ENCODE measurements at regions not wholly inside any gene's neighbourhood (a gene's known extent, or its start where the extent isn't known, plus 50 kb on each side); places are given as distances from the start of the nearest gene placed in this dataset.

DNA sequence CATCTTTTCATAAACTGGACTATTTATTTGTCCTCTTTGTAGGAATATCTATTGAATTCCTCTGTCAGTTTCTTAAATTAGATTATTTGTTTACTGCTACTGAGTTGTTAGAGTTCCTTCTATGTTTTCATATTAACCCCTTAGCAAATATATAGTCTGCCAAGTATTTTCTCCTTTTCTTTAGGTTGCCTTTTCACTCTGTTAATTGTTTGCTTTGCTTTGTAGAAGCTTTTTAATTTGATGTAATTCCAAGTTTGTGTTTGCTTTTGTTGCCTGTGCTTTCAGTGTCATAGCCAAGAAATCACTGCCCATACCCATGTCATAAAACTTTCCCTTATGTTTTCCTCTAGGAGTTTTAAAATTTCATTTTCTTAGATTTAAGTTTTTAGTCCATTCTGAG lies 256.2 kb upstream of the SEMA3A start (continued):
- TF ChIP-seq, protein P1, sequence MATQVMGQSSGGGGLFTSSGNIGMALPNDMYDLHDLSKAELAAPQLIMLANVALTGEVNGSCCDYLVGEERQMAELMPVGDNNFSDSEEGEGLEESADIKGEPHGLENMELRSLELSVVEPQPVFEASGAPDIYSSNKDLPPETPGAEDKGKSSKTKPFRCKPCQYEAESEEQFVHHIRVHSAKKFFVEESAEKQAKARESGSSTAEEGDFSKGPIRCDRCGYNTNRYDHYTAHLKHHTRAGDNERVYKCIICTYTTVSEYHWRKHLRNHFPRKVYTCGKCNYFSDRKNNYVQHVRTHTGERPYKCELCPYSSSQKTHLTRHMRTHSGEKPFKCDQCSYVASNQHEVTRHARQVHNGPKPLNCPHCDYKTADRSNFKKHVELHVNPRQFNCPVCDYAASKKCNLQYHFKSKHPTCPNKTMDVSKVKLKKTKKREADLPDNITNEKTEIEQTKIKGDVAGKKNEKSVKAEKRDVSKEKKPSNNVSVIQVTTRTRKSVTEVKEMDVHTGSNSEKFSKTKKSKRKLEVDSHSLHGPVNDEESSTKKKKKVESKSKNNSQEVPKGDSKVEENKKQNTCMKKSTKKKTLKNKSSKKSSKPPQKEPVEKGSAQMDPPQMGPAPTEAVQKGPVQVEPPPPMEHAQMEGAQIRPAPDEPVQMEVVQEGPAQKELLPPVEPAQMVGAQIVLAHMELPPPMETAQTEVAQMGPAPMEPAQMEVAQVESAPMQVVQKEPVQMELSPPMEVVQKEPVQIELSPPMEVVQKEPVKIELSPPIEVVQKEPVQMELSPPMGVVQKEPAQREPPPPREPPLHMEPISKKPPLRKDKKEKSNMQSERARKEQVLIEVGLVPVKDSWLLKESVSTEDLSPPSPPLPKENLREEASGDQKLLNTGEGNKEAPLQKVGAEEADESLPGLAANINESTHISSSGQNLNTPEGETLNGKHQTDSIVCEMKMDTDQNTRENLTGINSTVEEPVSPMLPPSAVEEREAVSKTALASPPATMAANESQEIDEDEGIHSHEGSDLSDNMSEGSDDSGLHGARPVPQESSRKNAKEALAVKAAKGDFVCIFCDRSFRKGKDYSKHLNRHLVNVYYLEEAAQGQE (IDR thresholded peaks at IDR 0.05; ENCODE audit: unreplicated experiment), result no peak

DNA sequence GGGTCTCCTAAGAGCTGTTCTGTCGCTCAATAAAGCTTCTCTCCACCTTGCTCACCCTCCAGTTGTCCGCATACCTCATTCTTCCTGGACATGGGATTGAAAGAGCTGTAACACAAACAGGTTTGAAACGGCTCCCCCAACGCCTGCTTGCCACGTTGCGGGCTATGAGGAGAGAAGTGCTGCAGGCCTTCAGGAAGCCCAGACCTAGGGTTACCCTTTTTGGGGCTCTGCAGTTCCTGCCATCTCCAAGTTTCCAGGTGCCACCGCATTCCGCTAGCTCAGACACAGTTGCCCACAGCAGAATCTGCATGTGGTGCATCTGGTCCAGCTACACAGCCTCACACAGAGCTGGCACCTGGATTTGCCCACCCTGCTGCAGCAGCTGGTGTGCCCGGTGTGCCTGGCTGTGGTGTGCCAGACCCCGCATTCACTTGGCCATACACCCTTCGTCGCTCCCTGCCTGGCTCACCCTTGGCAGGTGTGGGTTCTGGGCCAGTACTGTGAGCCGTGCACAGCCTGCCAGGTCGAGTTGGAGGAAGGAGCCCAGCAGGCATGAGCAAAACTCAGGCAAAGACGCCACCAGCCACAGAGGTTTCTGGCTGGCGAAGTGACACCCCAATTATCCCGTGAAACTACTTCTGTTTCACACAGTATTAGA lies 253.2 kb upstream of the SEMA3A start:
- H3K79me2 ChIP-seq (replicated peaks; ENCODE audit: insufficient read depth), result no peaks in the 10 kb centered on the region
- no peak overlapping the region for H3K4me2 ChIP-seq
- Mint-ChIP-seq H3K9me3 (peaks cover 7% of the 10 kb centered on the region; the same call in 2 of the 3 replicates), H3K27ac (no peak overlapping the region), H3K27me3 (ENCODE audit: insufficient read depth, low read depth, poor library complexity) (no peaks in the 10 kb centered on the region), H3K4me3 (no peak overlapping the region), H3K36me3 (ENCODE audit: low read depth) (peaks cover 3% of the 10 kb centered on the region; the same call in 1 of the 3 replicates), H3K4me1 (no peaks in the 10 kb centered on the region)
- no peaks in the 10 kb centered on the region for H3K4me1 ChIP-seq (ENCODE audit: insufficient read depth)
- H3F3A ChIP-seq (replicated peaks; ENCODE audit: low read depth), result no peaks in the 10 kb centered on the region
- no peak overlapping the region for H3K4me3 ChIP-seq
- H3K27ac ChIP-seq (ENCODE audit: low read depth), result no peak overlapping the region
- no peaks in the 10 kb centered on the region for H3K27me3 ChIP-seq (ENCODE audit: insufficient read depth)
- TF ChIP-seq JUNB (IDR thresholded peaks at IDR 0.05; ENCODE audit: unreplicated experiment), result no peak
- no peak for TF ChIP-seq CREB1 (CRISPR knock-in tag; IDR thresholded peaks at IDR 0.05; ENCODE audit: low read depth)
- no peak for TF ChIP-seq EZH2 (IDR thresholded peaks at IDR 0.05; ENCODE audit: low read depth, unreplicated experiment)
- H3K9me2 ChIP-seq (ENCODE audit: insufficient read depth), result no peaks in the 10 kb centered on the region; the same call in 1 of the 2 replicates
- H2AFZ ChIP-seq, result no peak overlapping the region
- ATAC-seq (no peak), DNase-seq (ENCODE audit: low spot score) (no peak)
- H3K36me3 ChIP-seq (ENCODE audit: insufficient read depth), result no peaks in the 10 kb centered on the region
- H4K20me1 ChIP-seq (replicated peaks; ENCODE audit: insufficient read depth), result no peaks in the 10 kb centered on the region

DNA sequence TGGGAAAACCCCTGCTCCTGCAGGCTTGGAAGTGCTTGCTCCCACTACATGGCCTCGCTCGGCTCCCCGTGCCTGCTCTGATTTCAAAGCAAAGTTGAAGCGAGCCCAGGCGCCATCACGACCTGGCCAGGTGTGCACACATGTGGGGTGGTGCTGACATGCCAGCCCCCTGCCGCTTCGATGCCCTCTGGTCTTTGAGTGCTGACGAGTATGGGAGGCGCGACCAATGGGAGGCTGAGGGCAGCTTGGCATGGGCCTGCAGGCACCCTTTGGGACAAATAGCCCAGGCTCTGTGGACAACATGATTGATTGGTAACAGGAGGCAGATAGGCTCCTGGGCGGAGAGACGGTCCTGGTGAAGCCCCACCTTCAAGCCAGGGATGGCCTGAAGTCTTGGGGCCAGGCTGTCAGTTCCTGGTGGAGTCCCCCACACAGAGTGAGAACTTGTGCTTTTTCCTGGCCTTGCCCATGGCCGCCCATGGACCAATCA lies 252.4 kb upstream of the SEMA3A start:
- Mint-ChIP-seq H3K4me3 (no peak overlapping the region), H3K27me3 (ENCODE audit: insufficient read depth, low read depth, poor library complexity) (no peaks in the 10 kb centered on the region), H3K27ac (no peak overlapping the region), H3K9me3 (peaks cover 7% of the 10 kb centered on the region; the same call in 2 of the 3 replicates), H3K36me3 (ENCODE audit: low read depth) (peaks cover 3% of the 10 kb centered on the region; the same call in 1 of the 3 replicates), H3K4me1 (no peaks in the 10 kb centered on the region)
- ATAC-seq (no peak), DNase-seq (ENCODE audit: low spot score) (no peak)
- Histone ChIP-seq H4K20me1 (replicated peaks; ENCODE audit: insufficient read depth) (no peaks in the 10 kb centered on the region), H3K36me3 (ENCODE audit: insufficient read depth) (no peaks in the 10 kb centered on the region), H3K4me1 (ENCODE audit: insufficient read depth) (no peaks in the 10 kb centered on the region), H3K4me2 (no peak overlapping the region), H2AFZ (no peak overlapping the region), H3F3A (replicated peaks; ENCODE audit: low read depth) (no peaks in the 10 kb centered on the region), H3K27me3 (ENCODE audit: insufficient read depth) (no peaks in the 10 kb centered on the region), H3K9me2 (ENCODE audit: insufficient read depth) (no peaks in the 10 kb centered on the region; the same call in 1 of the 2 replicates), H3K79me2 (replicated peaks; ENCODE audit: insufficient read depth) (no peaks in the 10 kb centered on the region), H3K4me3 (no peak overlapping the region), H3K27ac (ENCODE audit: low read depth) (no peak overlapping the region)
- TF ChIP-seq EZH2phosphoT487 (IDR thresholded peaks at IDR 0.05; ENCODE audit: unreplicated experiment) (no peak), ZNF331 (CRISPR knock-in tag; IDR thresholded peaks at IDR 0.05; ENCODE audit: low read depth) (no peak)
- TF ChIP-seq, protein P1 (IDR thresholded peaks at IDR 0.05; ENCODE audit: unreplicated experiment), result no peak
- TF ChIP-seq, protein P2, sequence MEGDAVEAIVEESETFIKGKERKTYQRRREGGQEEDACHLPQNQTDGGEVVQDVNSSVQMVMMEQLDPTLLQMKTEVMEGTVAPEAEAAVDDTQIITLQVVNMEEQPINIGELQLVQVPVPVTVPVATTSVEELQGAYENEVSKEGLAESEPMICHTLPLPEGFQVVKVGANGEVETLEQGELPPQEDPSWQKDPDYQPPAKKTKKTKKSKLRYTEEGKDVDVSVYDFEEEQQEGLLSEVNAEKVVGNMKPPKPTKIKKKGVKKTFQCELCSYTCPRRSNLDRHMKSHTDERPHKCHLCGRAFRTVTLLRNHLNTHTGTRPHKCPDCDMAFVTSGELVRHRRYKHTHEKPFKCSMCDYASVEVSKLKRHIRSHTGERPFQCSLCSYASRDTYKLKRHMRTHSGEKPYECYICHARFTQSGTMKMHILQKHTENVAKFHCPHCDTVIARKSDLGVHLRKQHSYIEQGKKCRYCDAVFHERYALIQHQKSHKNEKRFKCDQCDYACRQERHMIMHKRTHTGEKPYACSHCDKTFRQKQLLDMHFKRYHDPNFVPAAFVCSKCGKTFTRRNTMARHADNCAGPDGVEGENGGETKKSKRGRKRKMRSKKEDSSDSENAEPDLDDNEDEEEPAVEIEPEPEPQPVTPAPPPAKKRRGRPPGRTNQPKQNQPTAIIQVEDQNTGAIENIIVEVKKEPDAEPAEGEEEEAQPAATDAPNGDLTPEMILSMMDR (conservative IDR thresholded peaks at IDR 0.05; ENCODE audit: low read depth in 2 of 2), result no peak

Measured in GM23338 (cell line).